ENCODE measurements at regions not wholly inside any gene's neighbourhood (a gene's known extent, or its start where the extent isn't known, plus 50 kb on each side); places are given as distances from the start of the nearest gene placed in this dataset.

DNA sequence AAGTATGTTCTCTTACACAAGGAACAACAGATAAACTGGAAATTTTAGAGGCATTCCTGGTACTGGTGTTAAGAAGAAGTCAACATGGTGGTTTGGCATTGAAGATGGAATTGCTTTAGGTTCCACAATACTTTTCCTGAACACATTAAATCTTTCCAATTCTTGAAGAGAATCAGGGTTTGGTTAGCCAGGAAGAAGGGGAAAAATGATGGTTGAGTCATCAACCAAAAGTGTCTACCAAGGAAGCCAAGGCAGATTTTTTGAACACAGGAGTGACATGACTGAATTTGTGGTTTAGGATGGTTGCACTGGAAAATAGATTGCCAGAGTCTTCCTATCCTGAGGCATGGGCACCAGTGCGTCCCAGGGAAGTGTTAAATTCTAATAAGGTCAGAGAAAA lies 433.4 kb downstream of the TMEM38B start:
- TF ChIP-seq, protein P1, sequence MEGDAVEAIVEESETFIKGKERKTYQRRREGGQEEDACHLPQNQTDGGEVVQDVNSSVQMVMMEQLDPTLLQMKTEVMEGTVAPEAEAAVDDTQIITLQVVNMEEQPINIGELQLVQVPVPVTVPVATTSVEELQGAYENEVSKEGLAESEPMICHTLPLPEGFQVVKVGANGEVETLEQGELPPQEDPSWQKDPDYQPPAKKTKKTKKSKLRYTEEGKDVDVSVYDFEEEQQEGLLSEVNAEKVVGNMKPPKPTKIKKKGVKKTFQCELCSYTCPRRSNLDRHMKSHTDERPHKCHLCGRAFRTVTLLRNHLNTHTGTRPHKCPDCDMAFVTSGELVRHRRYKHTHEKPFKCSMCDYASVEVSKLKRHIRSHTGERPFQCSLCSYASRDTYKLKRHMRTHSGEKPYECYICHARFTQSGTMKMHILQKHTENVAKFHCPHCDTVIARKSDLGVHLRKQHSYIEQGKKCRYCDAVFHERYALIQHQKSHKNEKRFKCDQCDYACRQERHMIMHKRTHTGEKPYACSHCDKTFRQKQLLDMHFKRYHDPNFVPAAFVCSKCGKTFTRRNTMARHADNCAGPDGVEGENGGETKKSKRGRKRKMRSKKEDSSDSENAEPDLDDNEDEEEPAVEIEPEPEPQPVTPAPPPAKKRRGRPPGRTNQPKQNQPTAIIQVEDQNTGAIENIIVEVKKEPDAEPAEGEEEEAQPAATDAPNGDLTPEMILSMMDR (IDR thresholded peaks at IDR 0.05): no peak
- TF ChIP-seq POLR2A (IDR thresholded peaks at IDR 0.05): no peak
